ENCODE measurements at regions not wholly inside any gene's neighbourhood (a gene's known extent, or its start where the extent isn't known, plus 50 kb on each side); places are given as distances from the start of the nearest gene placed in this dataset.

GRCh38 chr4:104418286-104418685, 76.4 kb downstream of the CXXC4 start:
- TF ChIP-seq CTCF (IDR thresholded peaks at IDR 0.05) (no peak), POLR2A (IDR thresholded peaks at IDR 0.05) (no peak)
